ENCODE measurements at regions not wholly inside any gene's neighbourhood (a gene's known extent, or its start where the extent isn't known, plus 50 kb on each side); places are given as distances from the start of the nearest gene placed in this dataset.

GRCh38 chr6:28598757-28599686 is 73.3 kb downstream of the GPX5 start:
- no peaks in the 10 kb centered on the region for H3K36me3 ChIP-seq (ENCODE audit: insufficient read depth, low read length)
- H3K4me3 ChIP-seq (ENCODE audit: low read length, poor library complexity, severe bottlenecking), result no peak overlapping the region
- H3K9me3 ChIP-seq (ENCODE audit: insufficient read depth, low read depth, low read length), result no peaks in the 10 kb centered on the region
- no peak overlapping the region for H3K9ac ChIP-seq (ENCODE audit: low read depth, low read length, poor library complexity, severe bottlenecking)
- H3K79me2 ChIP-seq (ENCODE audit: insufficient read depth, low read length), result no peaks in the 10 kb centered on the region
- H2AFZ ChIP-seq (ENCODE audit: low read length), result no peak overlapping the region
- TF ChIP-seq EZH2phosphoT487 (IDR thresholded peaks at IDR 0.05; ENCODE audit: borderline replicate concordance) (no peak), CTCF (conservative IDR thresholded peaks at IDR 0.05; ENCODE audit: low read length) (no peak)
- no peaks in the 10 kb centered on the region for H4K20me1 ChIP-seq (ENCODE audit: insufficient read depth, low read length, poor library complexity, severe bottlenecking)
- no peak overlapping the region for H3K4me2 ChIP-seq (ENCODE audit: low read depth, low read length, poor library complexity, severe bottlenecking)
- H3F3A ChIP-seq (ENCODE audit: low read depth), result no peaks in the 10 kb centered on the region
- no peaks in the 10 kb centered on the region for H3K27me3 ChIP-seq (ENCODE audit: insufficient read depth, low read length, poor library complexity, severe bottlenecking)
- no peaks in the 10 kb centered on the region for H3K9me2 ChIP-seq (replicated peaks; ENCODE audit: low read depth, low read length)
- no peaks in the 10 kb centered on the region for H3K4me1 ChIP-seq (ENCODE audit: insufficient read depth, low read length, poor library complexity, severe bottlenecking)

- Histone ChIP-seq H3K9ac (ENCODE audit: low read depth, low read length, poor library complexity, severe bottlenecking) (no peak overlapping the region), H3K4me1 (ENCODE audit: insufficient read depth, low read length, poor library complexity, severe bottlenecking) (no peaks in the 10 kb centered on the region), H3K9me3 (ENCODE audit: insufficient read depth, low read depth, low read length) (no peaks in the 10 kb centered on the region), H3K9me2 (replicated peaks; ENCODE audit: low read depth, low read length) (no peaks in the 10 kb centered on the region), H3K4me3 (ENCODE audit: low read length, poor library complexity, severe bottlenecking) (no peak overlapping the region), H3K4me2 (ENCODE audit: low read depth, low read length, poor library complexity, severe bottlenecking) (no peak overlapping the region), H2AFZ (ENCODE audit: low read length) (no peak overlapping the region), H3F3A (ENCODE audit: low read depth) (no peaks in the 10 kb centered on the region), H3K27me3 (ENCODE audit: insufficient read depth, low read length, poor library complexity, severe bottlenecking) (no peaks in the 10 kb centered on the region), H3K79me2 (ENCODE audit: insufficient read depth, low read length) (no peaks in the 10 kb centered on the region), H4K20me1 (ENCODE audit: insufficient read depth, low read length, poor library complexity, severe bottlenecking) (no peaks in the 10 kb centered on the region), H3K36me3 (ENCODE audit: insufficient read depth, low read length) (no peaks in the 10 kb centered on the region)
- TF ChIP-seq EZH2phosphoT487 (IDR thresholded peaks at IDR 0.05; ENCODE audit: borderline replicate concordance) (no peak), CTCF (conservative IDR thresholded peaks at IDR 0.05; ENCODE audit: low read length) (no peak)
These were observed 74.6 kb downstream of the GPX5 start for GRCh38 chr6:28600245-28600644.

GRCh38 chr6:28603891-28604290 is 78.2 kb downstream of the GPX5 start:
- no peaks in the 10 kb centered on the region for H4K20me1 ChIP-seq (ENCODE audit: insufficient read depth, low read length, poor library complexity, severe bottlenecking)
- H3K9ac ChIP-seq (ENCODE audit: low read depth, low read length, poor library complexity, severe bottlenecking), result no peak overlapping the region
- H3K79me2 ChIP-seq (ENCODE audit: insufficient read depth, low read length), result no peaks in the 10 kb centered on the region
- H2AFZ ChIP-seq (ENCODE audit: low read length), result no peak overlapping the region
- H3K27me3 ChIP-seq (ENCODE audit: insufficient read depth, low read length, poor library complexity, severe bottlenecking), result no peaks in the 10 kb centered on the region
- no peak overlapping the region for H3K4me2 ChIP-seq (ENCODE audit: low read depth, low read length, poor library complexity, severe bottlenecking)
- no peaks in the 10 kb centered on the region for H3K9me3 ChIP-seq (ENCODE audit: insufficient read depth, low read depth, low read length)
- no peak overlapping the region for H3K4me3 ChIP-seq (ENCODE audit: low read length, poor library complexity, severe bottlenecking)
- H3K9me2 ChIP-seq (replicated peaks; ENCODE audit: low read depth, low read length), result no peaks in the 10 kb centered on the region
- TF ChIP-seq CTCF (conservative IDR thresholded peaks at IDR 0.05; ENCODE audit: low read length) (no peak), EZH2phosphoT487 (IDR thresholded peaks at IDR 0.05; ENCODE audit: borderline replicate concordance) (no peak)
- H3K36me3 ChIP-seq (ENCODE audit: insufficient read depth, low read length), result no peaks in the 10 kb centered on the region
- peaks cover 6% of the 10 kb centered on the region for H3K4me1 ChIP-seq (ENCODE audit: insufficient read depth, low read length, poor library complexity, severe bottlenecking)
- no peaks in the 10 kb centered on the region for H3F3A ChIP-seq (ENCODE audit: low read depth)
